ENCODE measurements at regions not wholly inside any gene's neighbourhood (a gene's known extent, or its start where the extent isn't known, plus 50 kb on each side); places are given as distances from the start of the nearest gene placed in this dataset.
"Not testable (repeated sequence)": the region's sequence is repeated elsewhere in the genome, so short reads cannot be mapped to it uniquely, and the experiment has no call there.

DNA sequence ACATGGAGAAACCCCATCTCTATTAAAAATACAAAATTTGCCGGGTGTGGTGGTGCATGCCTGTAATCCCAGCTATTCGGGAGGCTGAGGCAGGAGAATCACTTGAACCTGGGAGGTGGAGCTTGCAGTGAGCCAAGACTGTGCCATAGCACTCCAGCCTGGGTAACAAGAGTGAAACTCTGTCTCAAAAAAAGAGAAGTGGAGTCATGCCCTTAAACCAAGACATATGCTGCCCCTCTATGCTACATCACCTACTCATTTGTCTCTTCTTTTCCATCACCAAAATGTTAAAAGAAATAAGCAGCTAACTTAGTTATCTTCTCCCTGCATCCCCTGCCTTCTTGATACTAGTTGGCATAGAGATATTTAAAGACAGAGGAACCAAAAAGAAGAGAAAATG is 63.4 kb upstream of the RBPJ start:
- FAIRE-seq, result not testable (repeated sequence)

DNA sequence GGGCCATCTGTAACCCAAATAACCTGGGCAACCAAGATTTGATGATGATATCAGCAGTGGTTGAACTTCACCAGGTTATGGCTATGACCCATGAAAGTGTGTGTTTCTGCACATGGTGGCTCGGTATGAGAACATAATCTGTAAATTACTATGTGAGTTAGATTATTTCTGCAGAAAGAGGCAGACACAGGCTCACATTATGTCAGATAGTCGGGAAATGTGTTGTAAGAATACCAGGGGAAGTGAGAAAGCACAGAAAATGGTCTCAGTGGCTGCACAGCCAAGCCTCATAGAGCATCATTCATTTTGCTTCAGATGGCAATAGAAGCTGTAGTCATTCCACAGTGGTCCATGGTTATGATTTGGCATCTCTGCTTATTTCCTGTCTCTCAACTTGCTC is 63.0 kb upstream of the RBPJ start:
- no peak for FAIRE-seq

DNA sequence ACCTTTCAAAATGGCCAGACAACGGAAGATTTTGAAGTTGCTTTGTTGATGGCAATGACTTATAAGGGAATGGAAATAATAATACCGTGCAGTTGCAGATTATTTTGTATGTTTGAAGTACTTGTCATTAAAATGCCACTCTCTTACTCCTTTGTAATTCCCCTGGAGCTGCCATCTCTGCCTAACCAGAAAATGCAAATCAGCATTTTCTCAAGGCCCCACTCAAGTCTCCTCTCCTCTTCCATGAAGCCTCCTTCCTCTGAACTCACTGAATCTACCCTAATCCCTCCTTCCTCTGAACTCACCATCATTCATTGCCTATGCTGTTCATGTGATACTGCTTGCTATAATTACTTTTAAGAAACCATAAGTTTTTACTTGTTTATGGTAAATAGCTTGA is 60.2 kb upstream of the RBPJ start:
- FAIRE-seq, result no peak

DNA sequence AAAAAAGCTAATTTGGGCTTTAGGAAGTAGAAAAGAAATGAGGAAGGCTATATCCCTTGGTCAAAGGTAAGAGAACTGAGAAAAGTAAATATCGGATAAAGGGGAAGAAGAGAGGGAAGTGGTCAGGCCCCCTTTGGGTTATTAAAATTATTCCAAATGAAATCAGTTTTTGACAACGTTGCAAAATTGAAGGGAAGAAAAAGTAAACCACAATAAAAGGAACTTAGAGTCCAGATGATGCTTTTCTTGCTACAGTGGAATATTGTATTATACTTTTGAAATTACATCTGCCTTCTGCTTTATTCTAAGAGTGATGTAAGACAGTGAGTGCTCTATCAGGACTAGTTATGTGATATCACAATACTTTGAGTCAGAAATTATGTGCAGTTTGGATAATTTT is 59.4 kb upstream of the RBPJ start:
- FAIRE-seq, result no peak

DNA sequence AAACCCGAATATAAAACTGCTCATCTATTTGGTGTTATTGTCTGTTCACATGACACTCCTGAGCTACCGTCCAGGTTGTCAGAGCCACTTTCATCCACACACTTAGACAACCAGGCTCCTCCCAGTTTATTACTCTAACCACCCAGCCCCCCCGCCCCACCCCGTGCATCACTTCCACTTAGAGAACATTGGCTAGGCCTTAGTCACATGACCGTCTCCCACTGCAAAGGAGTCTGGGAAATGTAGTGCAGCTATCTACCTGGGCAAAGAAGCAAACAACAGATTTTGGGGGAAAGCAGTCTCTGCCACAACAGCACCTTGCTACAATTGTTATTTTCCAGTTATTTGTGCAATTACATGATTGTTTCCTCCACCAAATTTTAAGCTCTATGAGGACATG is 57.6 kb upstream of the RBPJ start:
- no peak for FAIRE-seq

DNA sequence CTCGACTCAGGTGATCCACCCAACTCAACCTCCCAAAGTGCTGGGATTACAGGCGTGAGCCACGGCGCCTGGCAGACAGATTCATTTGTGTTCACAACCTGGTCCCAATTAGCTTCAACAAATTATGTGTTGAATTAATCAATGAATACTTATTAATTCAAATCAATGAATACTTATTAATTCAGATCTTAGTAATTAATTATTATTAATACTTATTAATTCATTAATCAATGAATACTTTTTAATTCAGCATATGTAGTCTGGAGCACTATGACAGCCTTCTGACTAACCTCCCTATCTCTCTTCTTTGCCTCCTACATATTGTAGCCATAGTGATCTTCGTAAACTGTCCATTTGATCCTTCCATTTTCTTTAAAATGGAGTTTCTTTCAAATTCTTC is 56.7 kb upstream of the RBPJ start:
- FAIRE-seq, result no peak

DNA sequence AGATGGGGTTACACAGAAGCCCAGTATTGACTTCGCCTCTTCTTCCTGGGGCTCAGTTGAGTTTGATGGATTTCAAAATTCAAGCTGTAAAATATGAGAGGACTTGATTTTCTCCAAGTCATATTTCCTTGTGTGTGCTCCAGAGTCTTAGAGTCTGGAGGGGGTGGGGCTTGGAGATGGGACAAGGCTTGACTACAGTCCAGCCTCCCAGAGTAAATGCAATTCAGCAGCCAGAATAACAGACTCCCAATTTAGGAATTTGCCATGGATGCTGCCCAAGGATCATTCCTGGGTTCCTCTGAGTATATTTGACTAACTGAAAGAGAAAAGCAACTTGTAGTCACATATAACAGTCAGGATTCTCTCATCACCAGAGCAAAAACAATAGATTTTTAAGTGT is 53.7 kb upstream of the RBPJ start:
- no peak for FAIRE-seq

DNA sequence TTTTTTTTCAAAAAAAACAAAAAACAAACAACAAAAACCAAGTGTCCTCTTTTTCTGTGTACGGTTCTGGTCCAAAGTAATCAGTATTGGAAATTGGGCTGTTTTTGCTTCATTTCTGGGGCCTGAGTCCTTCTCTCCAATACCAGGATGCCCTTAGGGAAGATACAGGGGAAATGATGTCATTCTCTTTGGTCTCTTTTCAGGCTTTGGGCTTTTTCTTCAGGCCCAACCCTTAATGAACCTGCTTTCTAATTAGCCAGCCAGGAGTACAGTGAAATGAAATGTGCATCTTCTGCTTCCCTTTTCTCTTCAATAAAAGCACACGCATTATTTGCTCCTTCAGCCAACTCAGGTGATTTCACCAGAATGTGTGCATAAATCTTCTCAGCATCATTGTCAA is 52.6 kb upstream of the RBPJ start:
- no peak for FAIRE-seq

DNA sequence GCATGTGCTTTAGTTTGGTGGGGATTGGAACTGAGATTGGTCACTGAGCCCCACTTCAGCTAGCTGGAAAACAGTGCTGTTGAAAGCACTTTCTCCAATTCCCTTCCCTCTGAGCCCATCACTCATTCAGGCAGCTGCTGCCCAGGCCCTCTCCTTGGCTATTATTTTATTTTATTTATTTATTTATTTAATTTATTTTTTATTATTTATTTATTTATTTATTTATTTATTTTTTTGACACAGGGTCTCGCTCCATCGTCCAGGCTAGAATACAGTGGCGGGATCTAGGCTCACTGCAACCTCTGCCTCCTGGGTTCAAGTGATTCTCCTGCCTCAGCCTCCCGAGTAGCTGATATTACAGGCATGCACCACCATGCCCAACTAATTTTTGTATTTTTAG is 51.8 kb upstream of the RBPJ start:
- no peak for FAIRE-seq

Measured in islet of Langerhans (tissue), 1 donor.